Parathyroid adenoma (tissue), 2 donors: ENCODE measurements at regions not wholly inside any gene's neighbourhood (a gene's known extent, or its start where the extent isn't known, plus 50 kb on each side); places are given as distances from the start of the nearest gene placed in this dataset.

ENCODE experiments used
- H2AFZ ChIP-seq: fragments of 300-600 bp; sonication (generic); one replicate; pipeline ENCODE4 v1.7.0; 2017; ENCODE audit warnings: antibody characterized with exemption, mild to moderate bottlenecking
- H3K27ac ChIP-seq: fragments of 300-600 bp; sonication (generic); one replicate; pipeline ENCODE4 v1.7.0; 2017
- H3K27me3 ChIP-seq: fragments of 300-600 bp; sonication (generic); one replicate; pipeline ENCODE4 v1.7.0; 2017; ENCODE audit warnings: low read length; ENCODE audit not compliant: control insufficient read depth, insufficient read depth
- H3K36me3 ChIP-seq: fragments of 300-600 bp; sonication (generic); one replicate; pipeline ENCODE4 v1.7.0; 2017; ENCODE audit warnings: low read length; ENCODE audit not compliant: control insufficient read depth, insufficient read depth
- H3K4me1 ChIP-seq: fragments of 300-600 bp; sonication (generic); one replicate; pipeline ENCODE4 v1.7.0; 2017; ENCODE audit warnings: control low read depth
- H3K4me2 ChIP-seq: fragments of 300-600 bp; sonication (generic); one replicate; pipeline ENCODE4 v1.7.0; 2017; ENCODE audit warnings: low read length
- H3K4me3 ChIP-seq: fragments of 300-600 bp; sonication (generic); one replicate; pipeline ENCODE4 v1.7.0; 2017; ENCODE audit warnings: low read depth, low read length
- H3K79me2 ChIP-seq: fragments of 300-600 bp; sonication (generic); one replicate; pipeline ENCODE4 v1.7.0; 2017; ENCODE audit warnings: control low read depth
- H3K9ac ChIP-seq: fragments of 300-600 bp; sonication (generic); one replicate; pipeline ENCODE4 v1.7.0; 2017; ENCODE audit warnings: mild to moderate bottlenecking
- H3K9me3 ChIP-seq: fragments of 300-600 bp; sonication (generic); one replicate; pipeline ENCODE4 v1.7.0; 2017; ENCODE audit warnings: low read length; ENCODE audit not compliant: control insufficient read depth
- TF ChIP-seq, protein P1 (sequence below): fragments of 300-600 bp; sonication (generic); IDR thresholded peaks from one replicate; pipeline ENCODE4 v1.7.0; 2017; ENCODE audit warnings: antibody characterized with exemption, mild to moderate bottlenecking
- donor health status: primary hyperparathyroidism.

DNA sequence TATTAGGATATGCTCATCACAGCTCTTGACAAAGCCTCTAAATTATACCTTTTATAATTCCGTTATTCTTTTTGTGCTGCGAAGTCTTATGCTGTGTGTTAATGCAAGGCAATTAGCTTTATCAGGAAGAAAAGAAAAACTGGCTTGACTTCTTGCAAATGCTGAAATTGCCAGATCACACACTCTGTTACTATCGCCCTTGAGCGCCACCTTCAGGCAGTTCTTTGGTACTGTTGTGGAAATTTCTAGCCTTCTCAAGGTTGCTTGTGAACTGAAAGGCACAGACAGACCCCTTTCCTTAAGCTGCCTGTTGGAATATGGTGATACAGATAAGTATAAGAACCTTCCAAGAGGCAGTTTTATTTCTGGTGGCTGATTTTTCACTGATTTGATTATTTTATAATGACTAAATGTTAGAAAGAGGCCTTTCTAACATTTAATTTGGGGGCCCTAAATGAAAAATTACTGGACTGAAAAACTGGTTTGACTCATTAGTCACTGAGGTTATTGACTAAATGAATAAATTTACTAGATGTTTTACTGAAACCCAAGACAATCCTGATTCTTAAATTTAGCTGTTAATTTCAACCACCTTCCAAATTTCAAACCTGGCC is 126.2 kb upstream of the RASGRP1 start:
- H3K27ac ChIP-seq: no peak overlapping the region
- TF ChIP-seq, protein P1, sequence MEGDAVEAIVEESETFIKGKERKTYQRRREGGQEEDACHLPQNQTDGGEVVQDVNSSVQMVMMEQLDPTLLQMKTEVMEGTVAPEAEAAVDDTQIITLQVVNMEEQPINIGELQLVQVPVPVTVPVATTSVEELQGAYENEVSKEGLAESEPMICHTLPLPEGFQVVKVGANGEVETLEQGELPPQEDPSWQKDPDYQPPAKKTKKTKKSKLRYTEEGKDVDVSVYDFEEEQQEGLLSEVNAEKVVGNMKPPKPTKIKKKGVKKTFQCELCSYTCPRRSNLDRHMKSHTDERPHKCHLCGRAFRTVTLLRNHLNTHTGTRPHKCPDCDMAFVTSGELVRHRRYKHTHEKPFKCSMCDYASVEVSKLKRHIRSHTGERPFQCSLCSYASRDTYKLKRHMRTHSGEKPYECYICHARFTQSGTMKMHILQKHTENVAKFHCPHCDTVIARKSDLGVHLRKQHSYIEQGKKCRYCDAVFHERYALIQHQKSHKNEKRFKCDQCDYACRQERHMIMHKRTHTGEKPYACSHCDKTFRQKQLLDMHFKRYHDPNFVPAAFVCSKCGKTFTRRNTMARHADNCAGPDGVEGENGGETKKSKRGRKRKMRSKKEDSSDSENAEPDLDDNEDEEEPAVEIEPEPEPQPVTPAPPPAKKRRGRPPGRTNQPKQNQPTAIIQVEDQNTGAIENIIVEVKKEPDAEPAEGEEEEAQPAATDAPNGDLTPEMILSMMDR: peak; percentile 58
- no peak overlapping the region for H3K4me2 ChIP-seq
- H3K36me3 ChIP-seq: no peaks in the 10 kb centered on the region
- no peak overlapping the region for H3K4me3 ChIP-seq
- no peaks in the 10 kb centered on the region for H3K79me2 ChIP-seq
- no peaks in the 10 kb centered on the region for H3K4me1 ChIP-seq
- no peaks in the 10 kb centered on the region for H3K27me3 ChIP-seq
- no peak overlapping the region for H3K9ac ChIP-seq
- H2AFZ ChIP-seq: no peak overlapping the region
- no peaks in the 10 kb centered on the region for H3K9me3 ChIP-seq

DNA sequence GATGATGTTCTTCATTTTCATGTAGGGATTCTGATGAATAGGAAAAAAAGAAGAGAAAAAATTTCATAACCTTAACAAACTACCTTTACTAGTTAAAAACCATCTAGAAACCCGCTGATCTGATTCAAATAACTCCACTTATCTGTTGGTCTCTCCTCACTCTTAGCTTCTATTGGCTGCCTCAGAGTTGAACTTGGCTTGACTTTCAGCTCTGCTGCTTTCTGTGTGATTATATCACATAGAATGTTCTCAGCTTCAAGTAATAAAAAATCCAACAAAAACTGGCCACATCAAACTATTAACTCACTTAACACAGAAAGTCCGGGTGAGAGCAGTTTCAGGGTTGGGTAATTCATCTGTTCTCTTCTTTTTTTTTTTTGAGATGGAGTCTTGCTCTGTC is 126.8 kb upstream of the RASGRP1 start:
- Histone ChIP-seq H3K79me2 (no peaks in the 10 kb centered on the region), H3K36me3 (no peaks in the 10 kb centered on the region)

DNA sequence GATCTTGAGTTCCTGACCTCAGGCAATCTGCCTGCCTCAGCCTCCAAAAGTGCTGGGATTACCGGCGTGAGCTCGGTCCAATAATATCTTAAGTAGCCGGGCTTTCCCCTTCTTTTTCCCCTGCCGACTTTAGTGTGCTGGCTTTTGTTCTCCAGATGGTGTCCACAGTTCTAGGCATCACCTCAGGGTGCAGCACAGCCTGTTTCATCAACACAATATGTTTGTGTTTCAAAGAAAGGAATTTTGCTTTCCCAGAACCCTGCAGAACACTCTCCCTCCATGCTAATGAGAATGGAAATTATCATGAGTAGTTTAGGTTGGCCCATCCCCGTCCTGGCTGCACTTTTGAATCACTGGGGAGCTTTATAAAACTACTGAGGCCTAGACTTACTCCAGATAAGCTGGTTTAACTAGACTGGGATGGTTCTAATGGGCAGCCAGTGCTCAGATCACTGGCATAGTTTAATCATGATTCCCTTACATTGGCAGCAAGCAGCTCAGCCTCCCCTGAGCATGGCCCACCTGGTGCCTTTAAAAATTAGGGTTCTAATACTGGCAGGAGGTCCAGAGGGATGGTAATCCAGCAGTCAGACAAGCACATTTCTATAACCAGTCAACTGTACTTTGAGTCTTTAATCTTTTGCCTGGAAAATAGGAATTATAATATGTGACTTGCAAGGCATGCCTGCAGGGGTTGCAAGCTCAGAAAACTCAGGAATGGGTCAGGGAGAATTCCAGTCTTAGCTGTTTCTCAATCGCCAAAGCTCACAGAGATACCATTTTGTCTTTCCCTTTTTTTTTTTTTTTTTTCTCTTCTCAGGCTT is 127.6 kb upstream of the RASGRP1 start:
- Histone ChIP-seq H3K4me1 (no peaks in the 10 kb centered on the region), H3K27ac (no peak overlapping the region)
- TF ChIP-seq, protein P1: no peak

More for the DNA sequence above, 126.8 kb upstream of the RASGRP1 start:
- Histone ChIP-seq H3K4me3 (no peak overlapping the region), H3K4me1 (no peaks in the 10 kb centered on the region), H3K9ac (no peak overlapping the region), H3K9me3 (no peaks in the 10 kb centered on the region), H3K27me3 (no peaks in the 10 kb centered on the region), H3K27ac (no peak overlapping the region), H3K4me2 (no peak overlapping the region), H2AFZ (no peak overlapping the region)
- TF ChIP-seq, protein P1: no peak

DNA sequence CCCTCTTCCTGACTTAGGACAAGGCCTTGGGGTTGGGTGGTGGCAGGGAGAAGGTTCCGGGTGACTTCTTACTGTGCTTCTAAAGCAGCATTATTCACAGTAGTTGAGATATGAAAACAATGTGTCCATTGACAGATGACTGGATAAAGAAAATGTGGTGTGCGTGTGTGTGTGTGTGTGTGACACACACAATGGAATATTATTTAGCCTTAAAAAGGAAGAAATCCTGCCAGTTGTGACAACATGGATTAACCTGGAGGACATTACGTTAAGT is 128.1 kb upstream of the RASGRP1 start:
- TF ChIP-seq, protein P1: no peak
- no peaks in the 10 kb centered on the region for H3K36me3 ChIP-seq
- no peak overlapping the region for H3K27ac ChIP-seq
- no peak overlapping the region for H2AFZ ChIP-seq
- H3K27me3 ChIP-seq: no peaks in the 10 kb centered on the region
- no peak overlapping the region for H3K4me3 ChIP-seq
- no peaks in the 10 kb centered on the region for H3K9me3 ChIP-seq
- H3K4me2 ChIP-seq: no peak overlapping the region
- no peaks in the 10 kb centered on the region for H3K4me1 ChIP-seq
- H3K9ac ChIP-seq: no peak overlapping the region
- no peaks in the 10 kb centered on the region for H3K79me2 ChIP-seq

More for the DNA sequence above, 127.6 kb upstream of the RASGRP1 start:
- H2AFZ ChIP-seq: no peak overlapping the region
- H3K9ac ChIP-seq: no peak overlapping the region
- H3K4me2 ChIP-seq: no peak overlapping the region
- H3K4me3 ChIP-seq: no peak overlapping the region
- H3K9me3 ChIP-seq: no peaks in the 10 kb centered on the region
- H3K79me2 ChIP-seq: no peaks in the 10 kb centered on the region
- H3K36me3 ChIP-seq: no peaks in the 10 kb centered on the region
- H3K27me3 ChIP-seq: no peaks in the 10 kb centered on the region
